HCT116 (cell line): ENCODE measurements at regions not wholly inside any gene's neighbourhood (a gene's known extent, or its start where the extent isn't known, plus 50 kb on each side); places are given as distances from the start of the nearest gene placed in this dataset.
A peak's percentile ranks its signal among the peaks of the same experiment; 100 is the strongest.

Experiments
- ATAC-seq: fragments of 200-7000 bp; cut with Tn5 transposase; 2 replicates; pipeline ENCODE4 v1.9.1; 2020; ENCODE audit warnings: mild to moderate bottlenecking, moderate library complexity
- BruUV-seq: library from RNA; stranded (reverse); fragments of 400-500 nt; replicated peaks from 2 replicates; lab custom pipeline; 2021; lab: Mats Ljungman, UMichigan
- CTCF ChIA-PET: fragments of 300-600 bp; sonication (Branson Sonifier 250); formaldehyde crosslinking; loops from one replicate; lab custom pipeline; 2021; ENCODE audit warnings: antibody characterized with exemption; lab: Charles Lee
- POLR2A ChIA-PET: fragments of 300-600, 350-600 bp; sonication (Branson Sonifier 250); formaldehyde crosslinking; loops from one replicate; lab custom pipeline; 2021; ENCODE audit warnings: antibody characterized with exemption; lab: Charles Lee
- RAD21 ChIA-PET, 2 experiments: fragments of 300-600 bp; sonication (Branson Sonifier 250); formaldehyde crosslinking; loops; one replicate each; lab custom pipeline; 2023; ENCODE audit warnings: low total read pairs in 2 of 2; ENCODE audit not compliant: uncharacterized antibody in 2 of 2, unreplicated experiment in 2 of 2, low non-redundant PET in 1 of 2; lab: Charles Lee
- DNase-seq: peaks from one replicate; pipeline ENCODE4 v3.0.0-alpha.2; 2010; ENCODE audit warnings: low read depth, low spot score
- H2AFZ ChIP-seq: fragments of 200-600 bp; shearing (Covaris generic), sonication (generic); 2 replicates; pipeline ENCODE4 v1.6.1; 2017; ENCODE audit warnings: low read depth, mixed run types, mixed read lengths, antibody characterized with exemption, low read length; ENCODE audit not compliant: poor library complexity, severe bottlenecking
- H3K27ac ChIP-seq: 2 replicates; pipeline ENCODE4 v1.5.1; 2012; ENCODE audit warnings: low read depth, low read length
- H3K27me3 ChIP-seq: fragments of 200-600 bp; sonication (generic); 2 replicates; pipeline ENCODE4 v1.6.1; 2016; ENCODE audit warnings: mixed run types, low read length, mixed read lengths; ENCODE audit not compliant: insufficient read depth
- H3K36me3 ChIP-seq, 2 experiments: fragments of 200-500 bp in 1 of 2; fragments of 200-600 bp in 1 of 2; sonication (Bioruptor generic) in 1 of 2; sonication (generic) in 1 of 2; 2 replicates each; pipeline versions ENCODE4 v1.5.1 to v1.6.1; 2014 to 2016; ENCODE audit warnings: low read length in 2 of 2, inconsistent platforms in 1 of 2, mixed read lengths in 1 of 2, mixed run types in 1 of 2; ENCODE audit not compliant: insufficient read depth in 2 of 2, control insufficient read depth in 1 of 2
- H3K4me1 ChIP-seq, 2 experiments: fragments of 200-600 bp in 1 of 2; sonication (generic) in 1 of 2; 2 replicates each; pipeline versions ENCODE4 v1.5.1 to v1.6.1; 2012 to 2017; ENCODE audit warnings: low read length in 2 of 2, inconsistent platforms in 1 of 2, mild to moderate bottlenecking in 1 of 2, mixed read lengths in 1 of 2, mixed run types in 1 of 2, moderate library complexity in 1 of 2; ENCODE audit not compliant: insufficient read depth in 2 of 2, control insufficient read depth in 1 of 2
- H3K4me2 ChIP-seq: fragments of 200-600 bp; sonication (generic); 2 replicates; pipeline ENCODE4 v1.6.1; 2017; ENCODE audit warnings: mixed run types, low read length, mixed read lengths
- H3K4me3 ChIP-seq, 2 experiments: fragments of 200-600 bp in 1 of 2; sonication (generic) in 1 of 2; replicated peaks in 1 of 2; 2 replicates each; pipeline ENCODE4 v1.5.1; 2011 to 2016; ENCODE audit warnings: low read length in 2 of 2, control low read depth in 1 of 2, low read depth in 1 of 2, mild to moderate bottlenecking in 1 of 2, mixed read lengths in 1 of 2, mixed run types in 1 of 2
- H3K79me2 ChIP-seq: fragments of 200-600 bp; sonication (generic); 2 replicates; pipeline ENCODE4 v1.6.1; 2017; ENCODE audit warnings: mild to moderate bottlenecking, mixed run types, low read length, moderate library complexity, mixed read lengths; ENCODE audit not compliant: insufficient read depth
- H3K9ac ChIP-seq: fragments of 200-600 bp; sonication (generic); 2 replicates; pipeline ENCODE4 v1.6.1; 2016; ENCODE audit warnings: low read length, mixed read lengths
- H3K9me2 ChIP-seq: fragments of 200-600 bp; sonication (generic), shearing (Covaris generic); 2 replicates; pipeline ENCODE4 v1.6.1; 2017; ENCODE audit warnings: mixed run types, mild to moderate bottlenecking, moderate library complexity; ENCODE audit not compliant: insufficient read depth
- H3K9me3 ChIP-seq, 2 experiments: fragments of 200-500 bp in 1 of 2; fragments of 200-600 bp in 1 of 2; sonication (Bioruptor generic) in 1 of 2; sonication (generic) in 1 of 2; 2 replicates each; pipeline ENCODE4 v1.6.1; 2014 to 2017; ENCODE audit warnings: low read length in 2 of 2, mixed read lengths in 2 of 2, inconsistent platforms in 1 of 2, low read depth in 1 of 2, mild to moderate bottlenecking in 1 of 2, mixed run types in 1 of 2, moderate library complexity in 1 of 2; ENCODE audit not compliant: control insufficient read depth in 1 of 2, insufficient read depth in 1 of 2
- H4K20me1 ChIP-seq: fragments of 200-600 bp; sonication (generic), shearing (Covaris generic); 2 replicates; pipeline ENCODE4 v1.6.1; 2017; ENCODE audit warnings: mixed run types, mild to moderate bottlenecking, moderate library complexity; ENCODE audit not compliant: insufficient read depth
- ATF3 ChIP-seq: IDR thresholded peaks from 2 replicates; pipeline ENCODE4 v1.6.1; 2012
- CTCF ChIP-seq, 3 experiments: fragments of 200-600 bp in 1 of 3; sonication (generic) in 1 of 3; IDR thresholded peaks in 2 of 3; conservative IDR thresholded peaks in 1 of 3; 2 replicates each; pipeline ENCODE4 v1.5.1; 2012 to 2017; ENCODE audit warnings: low read depth in 2 of 3, low read length in 2 of 3, antibody characterized with exemption in 1 of 3, borderline replicate concordance in 1 of 3, control low read depth in 1 of 3, mild to moderate bottlenecking in 1 of 3, mixed read lengths in 1 of 3, mixed run types in 1 of 3, moderate library complexity in 1 of 3; ENCODE audit not compliant: insufficient read depth in 1 of 3
- EGR1 ChIP-seq: IDR thresholded peaks from 2 replicates; pipeline ENCODE4 v1.6.1; 2012; ENCODE audit warnings: low read depth
- EZH2 ChIP-seq: fragments of 200-600 bp; sonication (generic); IDR thresholded peaks from 2 replicates; pipeline ENCODE4 v1.6.1; 2017; ENCODE audit warnings: antibody characterized with exemption, mixed run types
- FOSL1 ChIP-seq: IDR thresholded peaks from 2 replicates; pipeline ENCODE4 v1.6.1; 2012; ENCODE audit warnings: low read depth
- POLR2A ChIP-seq: IDR thresholded peaks from 2 replicates; pipeline ENCODE4 v1.7.0; 2011; ENCODE audit warnings: borderline replicate concordance; ENCODE audit not compliant: insufficient read depth, insufficient read length; ENCODE audit errors: extremely low read depth
- POLR2AphosphoS5 ChIP-seq: IDR thresholded peaks from 2 replicates; pipeline ENCODE4 v1.6.1; 2011; ENCODE audit warnings: mild to moderate bottlenecking, low read depth, low read length, moderate library complexity
- REST ChIP-seq: IDR thresholded peaks from 2 replicates; pipeline ENCODE4 v1.6.1; 2012; ENCODE audit warnings: low read depth
- SIN3A ChIP-seq: IDR thresholded peaks from 2 replicates; pipeline ENCODE4 v1.6.1; 2012; ENCODE audit warnings: low read depth
- SP1 ChIP-seq: IDR thresholded peaks from 2 replicates; pipeline ENCODE4 v1.6.1; 2012; ENCODE audit warnings: low read depth
- TCF7L2 ChIP-seq: IDR thresholded peaks from 2 replicates; pipeline ENCODE4 v1.7.0; 2011; ENCODE audit warnings: borderline replicate concordance, inconsistent platforms; ENCODE audit not compliant: insufficient read depth, insufficient read length; ENCODE audit errors: extremely low read depth
- ZFX ChIP-seq: fragments of 450-650 bp; IDR thresholded peaks from 2 replicates; pipeline ENCODE4 v1.6.1; 2017
- intact Hi-C: fragments of 100-400 bp; cut with micrococcal nuclease; formaldehyde crosslinking; loops from 2 replicates; pipeline ENCODE4 v1.10.0; 2022

GRCh38 chr12:3432176-3432742 is 58.7 kb upstream of the PRMT8 start:
- Histone ChIP-seq H4K20me1 (no peaks in the 10 kb centered on the region), H3K27me3 (no peaks in the 10 kb centered on the region), H3K9me3 (no peaks in the 10 kb centered on the region), H3K4me1 (peaks cover 0 to 6% of the 10 kb centered on the region in 2 experiments; a peak in 1 of 4 replicates), H3K36me3 (no peaks in the 10 kb centered on the region), H3K27ac (no peak overlapping the region), H2AFZ (no peak overlapping the region), H3K9ac (no peak overlapping the region), H3K79me2 (no peaks in the 10 kb centered on the region), H3K4me2 (peak overlapping the region; percentile 18; the same call in 1 of the 2 replicates), H3K4me3 (no peak overlapping the region), H3K9me2 (no peaks in the 10 kb centered on the region)
- RAD21 ChIA-PET = no interaction called here
- ATAC-seq (no peak), DNase-seq (no peak)
- POLR2A ChIA-PET = no interaction called here
- CTCF ChIA-PET = no interaction called here
- no TSS peak for BruUV-seq
- TF ChIP-seq POLR2AphosphoS5 (no peak), CTCF (IDR thresholded peaks at IDR 0.05 in 2 of 3, conservative IDR thresholded peaks at IDR 0.05 in 1 of 3; ENCODE audit: borderline replicate concordance in 1 of 3, insufficient read depth in 1 of 3, low read depth in 2 of 3, low read length in 2 of 3) (no peak), EGR1 (no peak), SP1 (no peak), SIN3A (no peak), FOSL1 (no peak), REST (no peak), ZFX (no peak), EZH2 (no peak), POLR2A (no peak), TCF7L2 (no peak), ATF3 (no peak)
- intact Hi-C loops = no loop called here
